WTC11 (cell line): ENCODE measurements at regions not wholly inside any gene's neighbourhood (a gene's known extent, or its start where the extent isn't known, plus 50 kb on each side); places are given as distances from the start of the nearest gene placed in this dataset.

ENCODE experiments used
- ATAC-seq: fragments of 200-7000 bp; cut with Tn5 transposase; 2 replicates; pipeline ENCODE4 v1.10.0; 2021; ENCODE audit warnings: mild to moderate bottlenecking, moderate library complexity
- CTCF ChIA-PET: fragments of 300-600 bp; sonication (Branson Sonifier 250); formaldehyde crosslinking; loops from one replicate; lab custom pipeline; 2021; ENCODE audit warnings: antibody characterized with exemption; lab: Charles Lee
- POLR2A ChIA-PET: fragments of 350-600 bp; sonication (Branson Sonifier 250); formaldehyde crosslinking; loops from one replicate; lab custom pipeline; 2021; ENCODE audit warnings: antibody characterized with exemption; lab: Charles Lee
- DNase-seq: peaks from one replicate; pipeline ENCODE4 v3.0.0; 2021; ENCODE audit warnings: low spot score
- H3K27ac Mint-ChIP-seq: 2 replicates; pipeline ENCODE4 v1.8.0; 2021; ENCODE audit warnings: mixed read lengths
- H3K27me3 Mint-ChIP-seq: 2 replicates; pipeline ENCODE4 v1.8.0; 2021; ENCODE audit warnings: low read depth, mild to moderate bottlenecking, moderate library complexity, mixed read lengths
- H3K36me3 Mint-ChIP-seq: 2 replicates; pipeline ENCODE4 v1.8.0; 2021; ENCODE audit warnings: mixed read lengths
- H3K4me1 Mint-ChIP-seq: 2 replicates; pipeline ENCODE4 v1.8.0; 2022; ENCODE audit warnings: mixed read lengths
- H3K4me3 Mint-ChIP-seq: 2 replicates; pipeline ENCODE4 v1.8.0; 2021; ENCODE audit warnings: mild to moderate bottlenecking, moderate library complexity, mixed read lengths
- H3K9me3 Mint-ChIP-seq: 2 replicates; pipeline ENCODE4 v1.8.0; 2021; ENCODE audit warnings: mixed read lengths
- AR ChIP-seq: fragments of 250-450 bp; sonication (Bioruptor Pico); IDR thresholded peaks from 2 replicates; pipeline ENCODE4 v1.9.0; 2021; ENCODE audit warnings: mild to moderate bottlenecking
- ATF3 ChIP-seq: sonication (generic); formaldehyde crosslinking; conservative IDR thresholded peaks from 2 replicates; pipeline ENCODE4 v1.8.1; 2022; ENCODE audit warnings: mild to moderate bottlenecking, missing genetic modification reagents
- CDX4 ChIP-seq: fragments of 250-450 bp; sonication (Bioruptor Pico); IDR thresholded peaks from 2 replicates; pipeline ENCODE4 v1.9.0; 2021; ENCODE audit warnings: moderate library complexity, mild to moderate bottlenecking, inconsistent platforms, borderline replicate concordance
- CTCF ChIP-seq: fragments of 200-600 bp; IDR thresholded peaks from 2 replicates; pipeline ENCODE4 v1.8.0; 2022; ENCODE audit warnings: antibody characterized with exemption
- E2F1 ChIP-seq: sonication (generic); formaldehyde crosslinking; IDR thresholded peaks from 2 replicates; pipeline ENCODE4 v1.8.0; 2022; ENCODE audit warnings: mild to moderate bottlenecking, missing genetic modification reagents
- FOXJ3 ChIP-seq: sonication (generic); formaldehyde crosslinking; IDR thresholded peaks from 2 replicates; pipeline ENCODE4 v1.9.0; 2021; ENCODE audit warnings: missing genetic modification reagents, mild to moderate bottlenecking, borderline replicate concordance
- FOXK1 ChIP-seq: sonication (generic); formaldehyde crosslinking; IDR thresholded peaks from 2 replicates; pipeline ENCODE4 v1.8.0; 2022; ENCODE audit warnings: mild to moderate bottlenecking, moderate library complexity, missing genetic modification reagents
- FOXP1 ChIP-seq: sonication (generic); formaldehyde crosslinking; IDR thresholded peaks from 2 replicates; pipeline ENCODE4 v1.8.0; 2022; ENCODE audit warnings: missing genetic modification reagents, mild to moderate bottlenecking, moderate library complexity, borderline replicate concordance
- JAZF1 ChIP-seq: fragments of 250-450 bp; sonication (Bioruptor Pico); IDR thresholded peaks from 2 replicates; pipeline ENCODE4 v1.9.0; 2021; ENCODE audit warnings: moderate library complexity, mild to moderate bottlenecking, inconsistent platforms
- MAX ChIP-seq: sonication (generic); formaldehyde crosslinking; IDR thresholded peaks from 2 replicates; pipeline ENCODE4 v1.8.0; 2022; ENCODE audit warnings: mild to moderate bottlenecking, missing genetic modification reagents
- MYBL2 ChIP-seq: sonication (generic); formaldehyde crosslinking; IDR thresholded peaks from 2 replicates; pipeline ENCODE4 v1.8.1; 2023; ENCODE audit warnings: mild to moderate bottlenecking, moderate library complexity, missing genetic modification reagents
- NFE2L1 ChIP-seq: sonication (generic); formaldehyde crosslinking; IDR thresholded peaks from 2 replicates; pipeline ENCODE4 v1.8.1; 2023; ENCODE audit warnings: missing genetic modification reagents
- NFYB ChIP-seq: sonication (generic); formaldehyde crosslinking; conservative IDR thresholded peaks from 2 replicates; pipeline ENCODE4 v1.8.0; 2022; ENCODE audit warnings: low read depth, missing genetic modification reagents
- ZNF121 ChIP-seq: sonication (generic); formaldehyde crosslinking; IDR thresholded peaks from 2 replicates; pipeline ENCODE4 v1.8.0; 2023; ENCODE audit warnings: missing genetic modification reagents
- ZNF425 ChIP-seq: fragments of 250-450 bp; sonication (Bioruptor Pico); conservative IDR thresholded peaks from 2 replicates; pipeline ENCODE4 v1.9.0; 2021; ENCODE audit warnings: mild to moderate bottlenecking
- ZNF512 ChIP-seq: sonication (generic); formaldehyde crosslinking; IDR thresholded peaks from 2 replicates; pipeline ENCODE4 v1.8.1; 2022; ENCODE audit warnings: missing genetic modification reagents, borderline replicate concordance

- Mint-ChIP-seq H3K27me3 (no peaks in the 10 kb centered on the region), H3K4me3 (no peak overlapping the region), H3K27ac (no peak overlapping the region), H3K36me3 (no peaks in the 10 kb centered on the region), H3K9me3 (no peaks in the 10 kb centered on the region), H3K4me1 (no peaks in the 10 kb centered on the region)
- DNase-seq (no peak), ATAC-seq (no peak)
- TF ChIP-seq FOXP1 (CRISPR knock-in tag), result no peak
- TF ChIP-seq CDX4, result no peak
- ChIA-PET CTCF (no interaction called here), POLR2A (no interaction called here)
Observed at GRCh38 chr3:99504258-99504657, 134.1 kb upstream of the COL8A1 start.

- no peak for ATAC-seq
Observed at GRCh38 chr3:99503350-99503749, 135.0 kb upstream of the COL8A1 start.

GRCh38 chr3:99502871-99503270 lies 135.5 kb upstream of the COL8A1 start:
- no peak for ATAC-seq
- no peak overlapping the region for H3K4me3 Mint-ChIP-seq
- no peak for DNase-seq
- H3K9me3 Mint-ChIP-seq, result no peaks in the 10 kb centered on the region
- CTCF ChIA-PET, result no interaction called here
- H3K27me3 Mint-ChIP-seq, result no peaks in the 10 kb centered on the region
- H3K4me1 Mint-ChIP-seq, result no peaks in the 10 kb centered on the region
- POLR2A ChIA-PET, result no interaction called here
- H3K36me3 Mint-ChIP-seq, result no peaks in the 10 kb centered on the region
- no peak for TF ChIP-seq MAX
- no peak for TF ChIP-seq E2F1 (CRISPR knock-in tag)
- no peak overlapping the region for H3K27ac Mint-ChIP-seq

More at GRCh38 chr3:99503350-99503749, 135.0 kb upstream of the COL8A1 start:
- DNase-seq, result no peak
- no peak overlapping the region for H3K4me3 Mint-ChIP-seq
- ChIA-PET CTCF (no interaction called here), POLR2A (no interaction called here)
- no peaks in the 10 kb centered on the region for H3K9me3 Mint-ChIP-seq
- H3K36me3 Mint-ChIP-seq, result no peaks in the 10 kb centered on the region
- no peaks in the 10 kb centered on the region for H3K27me3 Mint-ChIP-seq
- no peak overlapping the region for H3K27ac Mint-ChIP-seq
- H3K4me1 Mint-ChIP-seq, result no peaks in the 10 kb centered on the region
- TF ChIP-seq ZNF121, result no peak

- POLR2A ChIA-PET, result no interaction called here
- CTCF ChIA-PET, result interaction anchor here (1.6 kb wide), 1 partner anchor 27 kb away, joined by 11 read pairs; no protein-coding TSS in a partner anchor
- TF ChIP-seq ZNF512 (CRISPR knock-in tag) (no peak), FOXK1 (CRISPR knock-in tag) (no peak), FOXJ3 (CRISPR knock-in tag) (no peak), NFE2L1 (CRISPR knock-in tag) (no peak), CTCF (no peak), AR (CRISPR knock-in tag) (no peak), JAZF1 (CRISPR knock-in tag) (no peak), ZNF425 (CRISPR knock-in tag) (no peak), MYBL2 (no peak), ZNF121 (no peak), NFYB (CRISPR knock-in tag) (no peak), ATF3 (CRISPR knock-in tag) (no peak)
Observed at GRCh38 chr3:99500485-99500884, 137.9 kb upstream of the COL8A1 start.

More at GRCh38 chr3:99500485-99500884, 137.9 kb upstream of the COL8A1 start:
- Mint-ChIP-seq H3K4me3 (no peak overlapping the region), H3K27ac (no peak overlapping the region), H3K4me1 (no peaks in the 10 kb centered on the region), H3K36me3 (no peaks in the 10 kb centered on the region), H3K27me3 (no peaks in the 10 kb centered on the region), H3K9me3 (0 out of 2 replicates have a peak, but pooled peaks cover 5% of the 10 kb centered on the region)
- ATAC-seq, result no peak
- no peak for DNase-seq
